ENCODE measurements at regions not wholly inside any gene's neighbourhood (a gene's known extent, or its start where the extent isn't known, plus 50 kb on each side); places are given as distances from the start of the nearest gene placed in this dataset.

DNA sequence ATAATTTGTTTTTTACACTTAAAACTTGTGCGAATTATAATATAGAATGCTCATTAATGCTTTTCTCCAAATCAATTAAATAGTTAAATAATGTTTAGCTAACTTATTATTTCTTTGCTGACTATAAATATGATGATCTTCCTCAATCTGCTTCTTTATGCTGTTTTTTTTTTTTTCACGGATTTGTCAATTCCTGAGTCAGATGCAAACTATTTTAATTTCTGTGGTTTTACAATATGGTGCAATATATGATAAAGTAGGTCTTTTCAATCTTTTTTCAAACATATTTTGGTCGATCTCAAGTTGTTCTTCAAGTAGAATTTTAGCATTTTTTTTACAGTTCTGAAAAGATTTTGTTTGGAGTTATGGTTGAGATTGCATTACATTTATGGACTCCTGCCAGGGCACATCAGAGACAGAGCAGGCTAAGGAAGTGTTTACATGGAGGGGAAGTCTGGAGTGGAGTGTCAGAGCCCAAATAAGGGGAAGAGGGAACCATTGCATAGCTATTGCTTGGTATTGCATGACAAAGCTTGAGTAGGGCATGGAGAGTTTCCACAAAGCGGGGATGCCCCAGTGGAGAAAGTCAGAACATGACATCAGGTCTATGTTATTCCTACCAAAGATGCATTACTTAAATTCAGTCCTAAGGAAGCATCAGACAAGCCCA is 204.4 kb downstream of the OTUD1 start (continued):
- TF ChIP-seq, protein P1, sequence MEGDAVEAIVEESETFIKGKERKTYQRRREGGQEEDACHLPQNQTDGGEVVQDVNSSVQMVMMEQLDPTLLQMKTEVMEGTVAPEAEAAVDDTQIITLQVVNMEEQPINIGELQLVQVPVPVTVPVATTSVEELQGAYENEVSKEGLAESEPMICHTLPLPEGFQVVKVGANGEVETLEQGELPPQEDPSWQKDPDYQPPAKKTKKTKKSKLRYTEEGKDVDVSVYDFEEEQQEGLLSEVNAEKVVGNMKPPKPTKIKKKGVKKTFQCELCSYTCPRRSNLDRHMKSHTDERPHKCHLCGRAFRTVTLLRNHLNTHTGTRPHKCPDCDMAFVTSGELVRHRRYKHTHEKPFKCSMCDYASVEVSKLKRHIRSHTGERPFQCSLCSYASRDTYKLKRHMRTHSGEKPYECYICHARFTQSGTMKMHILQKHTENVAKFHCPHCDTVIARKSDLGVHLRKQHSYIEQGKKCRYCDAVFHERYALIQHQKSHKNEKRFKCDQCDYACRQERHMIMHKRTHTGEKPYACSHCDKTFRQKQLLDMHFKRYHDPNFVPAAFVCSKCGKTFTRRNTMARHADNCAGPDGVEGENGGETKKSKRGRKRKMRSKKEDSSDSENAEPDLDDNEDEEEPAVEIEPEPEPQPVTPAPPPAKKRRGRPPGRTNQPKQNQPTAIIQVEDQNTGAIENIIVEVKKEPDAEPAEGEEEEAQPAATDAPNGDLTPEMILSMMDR (IDR thresholded peaks at IDR 0.05 in 2 of 3, conservative IDR thresholded peaks at IDR 0.05 in 1 of 3; ENCODE audit: borderline replicate concordance in 1 of 3, insufficient read depth in 1 of 3, low read depth in 2 of 3, low read length in 2 of 3) = no peak

GRCh38 chr10:23648618-23649017 is 209.7 kb downstream of the OTUD1 start:
- H3K4me1 ChIP-seq (ENCODE audit: control insufficient read depth in 1 of 2, insufficient read depth in 2 of 2, low read length in 2 of 2) = no peaks in the 10 kb centered on the region
- no peak overlapping the region for H2AFZ ChIP-seq (ENCODE audit: low read depth, low read length, poor library complexity, severe bottlenecking)
- intact Hi-C loops (cut with micrococcal nuclease) = no loop called here
- H4K20me1 ChIP-seq (ENCODE audit: insufficient read depth) = no peaks in the 10 kb centered on the region
- H3K36me3 ChIP-seq (ENCODE audit: control insufficient read depth in 1 of 2, insufficient read depth in 2 of 2, low read length in 2 of 2) = no peaks in the 10 kb centered on the region
- no peaks in the 10 kb centered on the region for H3K9me2 ChIP-seq (ENCODE audit: insufficient read depth)
- DNase-seq (ENCODE audit: low read depth, low spot score) (no peak), ATAC-seq (no peak)
- TF ChIP-seq, protein P2, sequence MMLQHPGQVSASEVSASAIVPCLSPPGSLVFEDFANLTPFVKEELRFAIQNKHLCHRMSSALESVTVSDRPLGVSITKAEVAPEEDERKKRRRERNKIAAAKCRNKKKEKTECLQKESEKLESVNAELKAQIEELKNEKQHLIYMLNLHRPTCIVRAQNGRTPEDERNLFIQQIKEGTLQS (IDR thresholded peaks at IDR 0.05) = no peak
- TF ChIP-seq JUND (IDR thresholded peaks at IDR 0.05) = no peak
- no peak for TF ChIP-seq SIN3A (IDR thresholded peaks at IDR 0.05; ENCODE audit: low read depth)
- TF ChIP-seq SP1 (IDR thresholded peaks at IDR 0.05; ENCODE audit: low read depth) = no peak
- no peak for TF ChIP-seq RAD21 (IDR thresholded peaks at IDR 0.05; ENCODE audit: low read depth)
- TF ChIP-seq YY1 (IDR thresholded peaks at IDR 0.05; ENCODE audit: extremely low read depth, insufficient replicate concordance, low read depth, low read length) = no peak
- TF ChIP-seq SRF (IDR thresholded peaks at IDR 0.05; ENCODE audit: low read depth) = no peak
- no peak for TF ChIP-seq POLR2AphosphoS5 (IDR thresholded peaks at IDR 0.05; ENCODE audit: low read depth, low read length)
- no peak for TF ChIP-seq FOSL1 (IDR thresholded peaks at IDR 0.05; ENCODE audit: low read depth)
- no peak for TF ChIP-seq REST (IDR thresholded peaks at IDR 0.05; ENCODE audit: low read depth)
- TF ChIP-seq EZH2 (IDR thresholded peaks at IDR 0.05) = no peak
- TF ChIP-seq ZFX (IDR thresholded peaks at IDR 0.05) = no peak
- no peak for TF ChIP-seq ELF1 (IDR thresholded peaks at IDR 0.05; ENCODE audit: borderline replicate concordance, low read depth)
- no peaks in the 10 kb centered on the region for H3K9me3 ChIP-seq (ENCODE audit: control insufficient read depth in 1 of 2, insufficient read depth in 1 of 2, low read depth in 1 of 2, low read length in 2 of 2)
- no peaks in the 10 kb centered on the region for H3K27me3 ChIP-seq (ENCODE audit: insufficient read depth, low read length)
- ChIA-PET RAD21 (ENCODE audit: low non-redundant PET in 1 of 2, low total read pairs in 2 of 2, uncharacterized antibody in 2 of 2, unreplicated experiment in 2 of 2) (no interaction called here), CTCF (no interaction called here), POLR2A (no interaction called here)
- H3K4me3 ChIP-seq (replicated peaks in 1 of 2; ENCODE audit: low read depth in 1 of 2, low read length in 2 of 2) = no peak overlapping the region
- no peaks in the 10 kb centered on the region for H3K79me2 ChIP-seq (ENCODE audit: insufficient read depth, low read length)
- BruUV-seq (replicated peaks) = no TSS peak
- H3K9ac ChIP-seq (ENCODE audit: low read length) = no peak overlapping the region
- H3K27ac ChIP-seq (ENCODE audit: low read depth, low read length) = no peak overlapping the region
- H3K4me2 ChIP-seq (ENCODE audit: low read length) = no peak overlapping the region
